ENCODE measurements at regions not wholly inside any gene's neighbourhood (a gene's known extent, or its start where the extent isn't known, plus 50 kb on each side); places are given as distances from the start of the nearest gene placed in this dataset.

GRCh38 chr2:223232896-223233295, 180.9 kb downstream of the KCNE4 start:
- DNase-seq (ENCODE audit: low read depth in 1 of 2, low spot score in 2 of 2) (no peak), FAIRE-seq (no peak)
- H2BK120ac ChIP-seq (replicated peaks; ENCODE audit: low read depth, low read length): no peak overlapping the region
- no peak overlapping the region for H3K4me3 ChIP-seq (ENCODE audit: extremely low read depth in 1 of 4, insufficient read depth in 2 of 4, low read depth in 3 of 4, low read length in 4 of 4)
- no peak overlapping the region for H3K18ac ChIP-seq (ENCODE audit: extremely low read depth, low read length)
- no peak overlapping the region for H2AFZ ChIP-seq (ENCODE audit: low read length)
- no peak overlapping the region for H2BK5ac ChIP-seq (ENCODE audit: low read depth, low read length)
- H4K20me1 ChIP-seq (replicated peaks in 1 of 2; ENCODE audit: control insufficient read depth in 1 of 2, insufficient read depth in 2 of 2, low read length in 2 of 2): no peaks in the 10 kb centered on the region
- H4K5ac ChIP-seq (ENCODE audit: insufficient read length, low read depth, low read length): no peak overlapping the region
- H3K4ac ChIP-seq (replicated peaks; ENCODE audit: insufficient read length, low read depth, low read length): no peak overlapping the region
- POLR2A ChIA-PET (ENCODE audit: partially characterized antibody): interaction anchor here (2.2 kb wide), 1 partner anchor 11 kb away, joined by 9 read pairs; no protein-coding TSS in a partner anchor
- no peak overlapping the region for H4K8ac ChIP-seq (ENCODE audit: extremely low read depth, insufficient read depth, low read length)
- H4K91ac ChIP-seq (replicated peaks; ENCODE audit: insufficient read length, low read length): no peak overlapping the region
- no peaks in the 10 kb centered on the region for H3K9me3 ChIP-seq (ENCODE audit: insufficient read depth in 2 of 2, low read depth in 1 of 2, low read length in 1 of 2)
- H3K4me2 ChIP-seq (ENCODE audit: insufficient read depth in 1 of 2, low read depth in 2 of 2, low read length in 2 of 2): no peak overlapping the region
- H3K27ac ChIP-seq (ENCODE audit: low read depth, low read length): no peak overlapping the region
- H3K23ac ChIP-seq (ENCODE audit: insufficient read length): no peak overlapping the region
- H2BK15ac ChIP-seq (ENCODE audit: low read length): no peak overlapping the region
- CTCF ChIA-PET (ENCODE audit: partially characterized antibody): interaction anchor here (1.3 kb wide), 1 partner anchor 261 kb away, joined by 4 read pairs; no protein-coding TSS in a partner anchor
- 86% methylated on average over 2 of the region's 2 CpGs; no CpG with 5 or more reads in 1 of the 2 experiments for WGBS, 2 experiments (ENCODE audit: extremely low coverage in 1 of 2, insufficient coverage in 1 of 2, insufficient read length in 1 of 2, insufficient replicate concordance in 2 of 2, low coverage in 1 of 2, low lambda C conversion rate in 2 of 2, missing lambda C conversion rate in 1 of 2)
- no peaks in the 10 kb centered on the region for H3K79me2 ChIP-seq (ENCODE audit: control insufficient read depth in 1 of 2, insufficient read depth in 2 of 2, low read length in 2 of 2)
- H2BK20ac ChIP-seq (ENCODE audit: low read length): no peak overlapping the region
- no peaks in the 10 kb centered on the region for H3K23me2 ChIP-seq (ENCODE audit: low read depth, low read length)
- H2BK12ac ChIP-seq (ENCODE audit: low read depth, low read length): no peak overlapping the region
- H3K9ac ChIP-seq (replicated peaks in 1 of 4; ENCODE audit: extremely low read depth in 1 of 4, low read depth in 3 of 4, low read length in 3 of 4): no peak overlapping the region
- H2AK5ac ChIP-seq (ENCODE audit: low read depth, low read length): no peak overlapping the region
- H3K36me3 ChIP-seq (ENCODE audit: control insufficient read depth in 2 of 4, insufficient read depth in 4 of 4, low read length in 3 of 4): no peaks in the 10 kb centered on the region
- no peaks in the 10 kb centered on the region for H3K79me1 ChIP-seq (ENCODE audit: low read depth, low read length)
- no peaks in the 10 kb centered on the region for H3K4me1 ChIP-seq (replicated peaks in 1 of 4; ENCODE audit: control insufficient read depth in 3 of 4, insufficient read depth in 4 of 4, low read length in 3 of 4)
- H3K56ac ChIP-seq (replicated peaks; ENCODE audit: insufficient read length, low read depth, low read length): no peak overlapping the region
- H3K14ac ChIP-seq (ENCODE audit: insufficient read length): no peak overlapping the region
- no peaks in the 10 kb centered on the region for H3K27me3 ChIP-seq (replicated peaks in 1 of 4; ENCODE audit: control insufficient read depth in 3 of 4, extremely low read depth in 1 of 4, insufficient read depth in 3 of 4, low read length in 3 of 4)
- TF ChIP-seq ATF3 (IDR thresholded peaks at IDR 0.05; ENCODE audit: insufficient read depth, low read depth, low read length) (no peak), BACH1 (IDR thresholded peaks at IDR 0.05; ENCODE audit: low read length) (no peak), CTCF (IDR thresholded peaks at IDR 0.05; ENCODE audit: control extremely low read depth in 1 of 3, insufficient read depth in 1 of 3, low read depth in 1 of 3, low read length in 3 of 3) (no peak), POLR2AphosphoS5 (IDR thresholded peaks at IDR 0.05; ENCODE audit: low read depth, low read length) (no peak), SUZ12 (IDR thresholded peaks at IDR 0.05; ENCODE audit: low read length) (no peak), SIN3A (conservative IDR thresholded peaks at IDR 0.05 in 1 of 2, IDR thresholded peaks at IDR 0.05 in 1 of 2; ENCODE audit: low read depth in 1 of 2, low read length in 2 of 2) (no peak), CREB1 (IDR thresholded peaks at IDR 0.05) (no peak), TAF1 (IDR thresholded peaks at IDR 0.05; ENCODE audit: low read depth, low read length) (no peak), RXRA (IDR thresholded peaks at IDR 0.05; ENCODE audit: insufficient read depth, low read depth, low read length) (no peak), CEBPB (IDR thresholded peaks at IDR 0.05; ENCODE audit: low read depth, low read length) (no peak), RNF2 (IDR thresholded peaks at IDR 0.05; ENCODE audit: borderline replicate concordance, low read depth, low read length, missing control alignments, poor library complexity, severe bottlenecking) (no peak), CBX5 (IDR thresholded peaks at IDR 0.05; ENCODE audit: low read depth, low read length) (no peak)

Data from H1 (cell line).